GM19023 (cell line): ENCODE measurements at regions not wholly inside any gene's neighbourhood (a gene's known extent, or its start where the extent isn't known, plus 50 kb on each side); places are given as distances from the start of the nearest gene placed in this dataset.
"Not testable (repeated sequence)": the region's sequence is repeated elsewhere in the genome, so short reads cannot be mapped to it uniquely, and the experiment has no call there.

Source experiments
- ATAC-seq: cut with Tn5 transposase; IDR thresholded peaks from one replicate; pipeline ENCODE4 v1.9.1; 2021; ENCODE audit warnings: mild to moderate bottlenecking, moderate library complexity; ENCODE audit not compliant: unreplicated experiment

DNA sequence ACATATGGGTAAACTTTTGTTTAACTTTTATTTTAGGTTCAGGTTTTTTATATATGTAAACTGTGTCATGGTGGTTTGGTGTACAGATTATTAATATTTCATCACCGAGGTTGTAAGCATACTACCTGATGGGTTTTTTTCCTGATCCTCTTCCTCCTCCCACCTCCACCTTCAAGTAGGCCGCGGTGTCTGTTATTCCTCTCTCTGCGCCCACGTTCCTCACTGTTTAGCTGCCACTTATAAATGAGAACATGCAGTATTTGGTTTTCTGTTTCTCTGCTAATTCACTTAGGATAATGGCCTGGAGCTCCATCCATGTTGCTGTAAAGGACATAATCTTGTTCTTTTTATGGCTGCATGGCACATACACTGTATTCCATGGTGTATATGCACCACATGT is 1000.0 kb upstream of the CELF2 start:
- no peak for ATAC-seq

DNA sequence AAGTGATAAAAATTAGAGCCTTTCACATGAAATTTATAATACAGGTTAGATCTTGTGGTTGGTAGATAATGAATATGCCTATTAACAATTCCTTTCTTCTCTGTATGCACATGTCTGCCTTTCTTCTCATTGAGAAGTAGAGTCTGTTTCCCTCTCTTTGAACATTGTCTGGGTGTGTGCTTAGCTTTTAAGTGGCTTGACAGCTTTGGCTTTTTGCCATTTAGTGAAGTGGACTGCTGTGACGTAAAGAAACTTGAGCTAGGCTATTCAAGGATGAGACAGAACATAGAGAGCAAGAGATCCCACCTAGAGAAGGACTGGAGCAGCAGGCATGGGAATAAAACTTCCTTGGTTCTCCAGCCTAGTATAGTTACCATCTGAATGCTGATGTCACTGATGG is 996.7 kb upstream of the CELF2 start:
- no peak for ATAC-seq

DNA sequence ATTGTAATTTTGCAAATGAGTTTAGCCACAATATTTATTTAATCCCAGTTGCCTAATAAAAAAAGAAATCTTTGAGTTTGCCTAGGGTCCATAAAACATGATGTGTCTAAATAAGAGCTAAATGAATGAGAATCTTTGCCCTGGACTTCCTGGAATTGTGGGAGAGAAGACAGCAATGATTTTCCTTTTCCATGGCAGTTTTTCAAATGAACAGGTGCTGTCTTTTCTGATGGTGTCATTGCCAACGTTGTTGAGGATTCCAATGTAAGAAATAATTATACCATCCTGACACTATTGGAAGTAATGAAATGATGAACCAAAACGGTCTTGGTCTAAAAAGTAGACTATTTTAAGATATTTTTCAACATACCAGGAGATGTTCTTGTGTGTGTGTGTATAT is 984.7 kb upstream of the CELF2 start:
- no peak for ATAC-seq

DNA sequence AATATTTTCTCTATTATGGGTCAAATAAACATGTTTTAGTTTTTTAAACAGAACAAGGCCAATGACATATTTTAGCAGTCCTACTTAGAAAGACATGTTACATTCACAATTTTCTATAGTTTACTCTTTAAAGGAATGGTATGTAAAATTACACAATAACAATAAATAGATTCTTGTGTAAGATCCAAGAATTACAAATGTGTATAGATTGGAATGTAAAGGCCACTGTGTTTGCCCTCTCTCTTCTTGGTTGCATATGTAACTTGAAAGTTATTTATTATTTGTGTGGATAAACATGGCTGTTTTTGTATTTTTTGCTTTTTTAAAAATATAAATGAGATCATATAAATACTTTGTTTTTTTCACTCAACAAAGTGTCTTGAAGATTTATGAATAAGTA is 979.3 kb upstream of the CELF2 start:
- no peak for ATAC-seq

DNA sequence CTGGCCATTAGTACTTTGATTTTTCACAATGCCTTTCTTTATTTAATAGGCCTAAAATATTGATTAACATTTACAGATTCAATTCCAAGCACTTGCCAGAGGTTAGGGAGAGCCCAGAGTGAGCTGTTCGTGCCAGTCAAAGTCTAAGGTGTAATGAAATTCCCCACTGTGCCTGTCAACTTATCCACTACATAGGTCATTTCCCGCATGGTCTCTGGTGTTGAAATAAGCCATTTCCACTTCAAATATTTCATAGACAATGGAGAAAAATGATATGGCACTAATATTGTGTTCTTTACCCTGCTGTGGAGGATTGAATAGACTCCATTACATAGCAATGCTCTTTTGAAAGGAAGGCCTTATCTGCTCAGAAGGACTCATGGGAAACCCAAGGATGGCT is 978.1 kb upstream of the CELF2 start:
- no peak for ATAC-seq

- no peak for ATAC-seq
Measured at GRCh38 chr10:10043083-10043482, 974.6 kb upstream of the CELF2 start.

DNA sequence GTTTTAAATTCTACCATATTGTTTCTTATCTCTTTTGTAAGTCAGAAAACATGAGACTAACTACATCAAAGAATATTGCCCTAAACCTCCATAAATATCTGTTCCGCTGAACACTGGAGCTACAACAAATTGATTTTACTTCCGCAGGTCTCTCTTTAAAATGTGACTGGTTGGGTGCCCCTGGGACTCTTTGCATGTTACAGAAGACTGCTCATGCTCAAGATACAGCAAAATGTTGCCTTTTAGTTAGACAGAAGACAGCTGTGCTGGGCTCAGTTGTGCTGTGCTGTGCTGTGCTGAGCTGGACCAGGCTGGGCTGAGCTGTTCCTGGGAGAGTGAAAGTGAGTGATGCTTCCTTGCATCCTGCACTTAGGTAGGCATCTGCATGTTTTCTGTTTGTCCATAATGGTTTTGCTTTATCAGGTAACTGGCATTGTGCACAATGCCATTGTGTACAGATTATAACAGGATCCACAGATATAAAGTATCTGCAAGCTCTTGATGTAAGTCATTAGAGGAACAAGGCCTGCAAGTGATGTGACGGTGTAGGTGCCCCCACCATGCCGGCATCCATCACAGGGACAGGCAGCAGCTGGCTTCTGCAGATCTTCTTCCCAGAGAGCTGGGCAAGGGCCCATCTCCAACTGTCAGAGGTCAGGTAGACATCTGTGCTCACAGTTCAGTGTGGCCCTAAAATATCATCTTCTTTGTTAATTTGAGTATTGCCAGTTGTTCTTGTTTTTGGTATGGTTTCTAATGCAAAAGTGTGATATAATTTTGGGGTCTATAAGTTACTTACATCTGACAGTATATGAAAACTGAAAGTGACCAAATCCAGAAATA is 972.5 kb upstream of the CELF2 start:
- ATAC-seq = no peak

- no peak for ATAC-seq
Measured at GRCh38 chr10:10045765-10046028, 972.0 kb upstream of the CELF2 start.

- no peak for ATAC-seq
Measured at GRCh38 chr10:10047426-10047825, 970.2 kb upstream of the CELF2 start.

DNA sequence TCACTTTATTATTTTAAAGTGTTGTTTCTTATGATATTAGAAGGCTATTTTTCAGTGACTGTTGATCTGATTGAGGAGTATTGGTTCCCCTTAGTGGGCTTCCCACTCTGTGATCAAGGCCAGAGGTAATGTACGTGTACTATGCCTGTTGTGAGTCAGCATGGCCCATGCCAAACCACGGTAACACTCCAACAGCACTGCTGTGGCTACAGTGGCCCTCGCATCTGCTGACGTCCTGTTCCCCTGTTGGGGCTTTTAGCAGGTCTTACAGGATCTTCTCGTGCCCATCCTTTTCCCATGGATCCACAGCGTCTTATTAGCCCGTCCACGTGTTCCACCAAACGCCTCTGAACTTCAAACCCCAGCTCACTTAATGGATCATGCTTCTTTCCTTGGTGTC is 964.6 kb upstream of the CELF2 start:
- ATAC-seq = no peak

DNA sequence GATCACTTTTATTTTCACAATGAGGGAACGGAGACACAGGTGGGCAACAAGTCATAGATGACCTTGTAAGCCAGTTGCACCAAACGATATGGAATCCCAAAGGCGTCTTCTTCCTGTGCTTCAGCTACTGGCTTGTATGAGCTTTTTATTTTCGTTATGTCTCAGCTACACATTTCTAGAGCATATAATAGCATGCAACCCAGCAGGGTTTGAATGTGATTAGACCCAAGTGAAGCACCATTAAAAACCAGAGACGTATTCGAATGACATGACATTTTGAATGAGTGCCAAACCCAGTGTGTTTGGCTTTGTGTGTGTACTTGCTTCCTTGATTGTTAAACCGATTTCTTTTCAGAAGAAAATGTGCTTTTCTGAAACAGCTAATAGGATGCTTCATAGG is 963.2 kb upstream of the CELF2 start:
- no peak for ATAC-seq

DNA sequence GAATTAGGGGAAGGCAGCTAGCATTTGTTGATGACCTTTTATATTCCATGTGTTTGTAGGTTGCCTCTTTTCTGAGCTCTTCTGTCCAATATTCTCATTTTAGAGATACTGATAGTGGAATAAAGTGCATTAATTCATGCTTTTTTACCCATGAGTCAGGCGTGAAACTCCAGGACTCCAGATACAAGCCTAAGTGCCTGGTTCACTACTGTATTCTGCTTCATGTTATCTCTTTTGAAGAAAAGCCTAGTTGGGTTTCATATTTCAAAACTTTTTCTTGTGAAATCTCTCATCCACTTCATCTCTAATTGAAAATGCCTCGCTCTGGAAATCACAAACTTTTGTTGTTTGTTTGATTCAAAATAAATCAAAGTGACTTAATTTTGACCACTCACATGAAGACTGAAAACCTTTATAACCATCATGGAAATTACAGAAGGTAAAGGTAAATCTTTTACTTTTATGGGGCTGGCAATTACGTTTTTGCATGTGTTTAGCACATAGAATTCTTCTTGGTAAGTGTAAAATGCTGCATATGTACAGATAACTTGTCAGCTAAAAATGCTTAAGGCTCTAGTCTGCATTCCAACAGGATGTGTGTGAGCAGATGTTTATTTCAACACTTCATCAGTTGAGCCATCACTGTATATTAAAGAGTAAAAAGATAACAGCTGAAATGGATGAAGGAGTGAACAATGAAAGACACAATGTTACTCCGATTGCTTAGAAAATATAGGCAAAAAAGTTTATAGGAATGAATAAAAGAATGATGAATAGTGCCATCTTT is 961.8 kb upstream of the CELF2 start:
- no peak for ATAC-seq

- no peak for ATAC-seq
Measured at GRCh38 chr10:10056961-10057360, 960.7 kb upstream of the CELF2 start.

- no peak for ATAC-seq
Measured at GRCh38 chr10:10067644-10068043, 950.0 kb upstream of the CELF2 start.

DNA sequence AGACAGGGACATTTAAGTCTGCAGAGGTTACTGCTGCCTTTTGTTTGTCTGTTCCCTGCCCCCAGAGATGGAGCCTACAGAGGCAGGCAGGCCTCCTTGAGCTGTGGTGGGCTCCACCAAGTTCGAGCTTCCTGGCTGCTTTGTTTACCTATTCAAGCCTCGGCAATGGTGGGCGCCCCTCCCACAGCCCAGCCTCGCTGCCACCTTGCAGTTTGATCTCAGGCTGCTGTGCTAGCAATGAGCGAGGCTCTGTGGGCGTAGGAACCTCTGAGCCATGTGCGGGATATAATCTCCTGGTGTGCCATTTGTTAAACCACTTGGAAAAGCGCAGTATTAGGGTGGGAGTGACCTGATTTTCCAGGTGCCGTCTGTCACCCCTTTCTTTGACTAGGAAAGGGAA is 942.8 kb upstream of the CELF2 start:
- ATAC-seq = not testable (repeated sequence)

GRCh38 chr10:10078446-10078845 is 939.2 kb upstream of the CELF2 start:
- no peak for ATAC-seq

DNA sequence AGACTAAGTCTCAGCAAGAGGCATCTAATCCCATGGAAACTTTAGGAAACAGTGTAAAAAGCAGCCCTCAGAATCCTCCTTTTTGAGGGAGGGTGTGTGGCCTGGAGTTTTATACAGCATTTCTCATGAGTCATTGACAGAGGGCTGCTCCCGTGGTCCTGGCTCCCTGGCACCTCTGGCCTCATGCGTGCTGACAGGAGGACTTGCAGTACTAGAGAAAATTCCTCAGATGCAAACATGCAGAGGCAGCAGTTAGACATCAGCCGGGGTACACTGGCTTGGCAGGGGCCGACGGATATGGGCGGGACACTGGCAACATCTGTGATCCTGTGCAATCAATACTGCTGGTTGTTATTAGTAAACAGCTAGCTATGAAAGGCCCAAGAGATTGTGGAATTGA is 925.1 kb upstream of the CELF2 start:
- ATAC-seq = no peak

DNA sequence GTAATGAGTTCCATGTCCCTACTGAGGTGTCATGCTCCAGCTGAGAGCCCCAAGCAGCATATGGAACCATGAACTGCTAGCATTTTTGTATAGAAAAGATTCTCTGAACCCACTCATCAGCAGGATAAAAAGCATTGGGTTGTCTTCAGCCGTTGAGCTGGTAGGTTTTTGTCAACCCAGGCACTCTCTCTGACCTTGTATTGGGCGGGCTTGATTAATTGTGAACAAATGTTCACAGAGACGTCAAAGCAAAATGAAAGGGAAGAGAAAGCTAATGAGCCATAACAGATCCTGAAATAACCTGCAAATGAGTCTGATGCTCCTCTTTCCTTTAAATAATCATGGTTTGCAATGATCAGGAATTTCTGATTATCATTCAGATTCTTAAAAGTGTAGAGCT is 924.7 kb upstream of the CELF2 start:
- no peak for ATAC-seq

DNA sequence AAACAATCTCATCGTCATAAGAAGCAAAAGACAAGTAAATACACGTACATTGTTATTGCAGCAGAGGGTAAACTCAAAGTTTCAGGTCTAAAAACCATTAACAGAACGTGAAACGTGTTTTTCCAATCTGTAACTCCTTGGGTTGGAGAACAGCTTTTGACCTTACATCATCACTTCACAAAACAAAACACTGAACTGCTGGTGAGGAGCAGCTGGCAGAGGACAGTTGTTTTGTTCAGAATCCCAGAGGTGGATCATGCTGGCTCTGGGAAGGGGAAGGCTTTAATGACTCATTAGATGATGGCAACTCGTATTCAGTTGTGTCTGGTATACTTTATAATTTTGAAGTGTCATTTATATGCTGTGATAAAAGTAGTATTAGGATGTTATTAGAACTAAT is 923.0 kb upstream of the CELF2 start:
- no peak for ATAC-seq

GRCh38 chr10:10096296-10096695 is 921.4 kb upstream of the CELF2 start:
- ATAC-seq = no peak

GRCh38 chr10:10096898-10097297 is 920.8 kb upstream of the CELF2 start:
- ATAC-seq = no peak

GRCh38 chr10:10101106-10101505 is 916.6 kb upstream of the CELF2 start:
- no peak for ATAC-seq
